ENCODE measurements at regions not wholly inside any gene's neighbourhood (a gene's known extent, or its start where the extent isn't known, plus 50 kb on each side); places are given as distances from the start of the nearest gene placed in this dataset.

DNA sequence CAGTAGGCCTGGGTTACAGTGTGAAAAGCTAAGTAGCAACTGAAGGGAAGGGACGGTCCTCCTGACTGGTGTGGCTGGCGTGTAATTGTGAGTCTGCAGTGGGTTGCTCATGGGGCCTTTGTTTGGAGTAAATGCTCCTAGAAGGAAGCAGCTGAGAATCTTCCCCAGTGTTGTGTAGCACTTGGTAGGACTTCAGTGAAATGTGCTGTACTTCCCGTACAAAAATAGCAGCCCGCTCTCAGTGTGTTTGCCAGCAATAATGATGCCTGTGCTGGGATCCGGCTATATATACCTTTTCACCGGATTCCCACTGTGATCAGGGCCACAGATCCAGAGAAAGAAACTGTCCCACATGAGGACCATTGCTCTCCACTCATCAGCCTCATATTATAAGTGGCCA, 175.7 kb upstream of the NTM start:
- no peak for DNase-seq

DNA sequence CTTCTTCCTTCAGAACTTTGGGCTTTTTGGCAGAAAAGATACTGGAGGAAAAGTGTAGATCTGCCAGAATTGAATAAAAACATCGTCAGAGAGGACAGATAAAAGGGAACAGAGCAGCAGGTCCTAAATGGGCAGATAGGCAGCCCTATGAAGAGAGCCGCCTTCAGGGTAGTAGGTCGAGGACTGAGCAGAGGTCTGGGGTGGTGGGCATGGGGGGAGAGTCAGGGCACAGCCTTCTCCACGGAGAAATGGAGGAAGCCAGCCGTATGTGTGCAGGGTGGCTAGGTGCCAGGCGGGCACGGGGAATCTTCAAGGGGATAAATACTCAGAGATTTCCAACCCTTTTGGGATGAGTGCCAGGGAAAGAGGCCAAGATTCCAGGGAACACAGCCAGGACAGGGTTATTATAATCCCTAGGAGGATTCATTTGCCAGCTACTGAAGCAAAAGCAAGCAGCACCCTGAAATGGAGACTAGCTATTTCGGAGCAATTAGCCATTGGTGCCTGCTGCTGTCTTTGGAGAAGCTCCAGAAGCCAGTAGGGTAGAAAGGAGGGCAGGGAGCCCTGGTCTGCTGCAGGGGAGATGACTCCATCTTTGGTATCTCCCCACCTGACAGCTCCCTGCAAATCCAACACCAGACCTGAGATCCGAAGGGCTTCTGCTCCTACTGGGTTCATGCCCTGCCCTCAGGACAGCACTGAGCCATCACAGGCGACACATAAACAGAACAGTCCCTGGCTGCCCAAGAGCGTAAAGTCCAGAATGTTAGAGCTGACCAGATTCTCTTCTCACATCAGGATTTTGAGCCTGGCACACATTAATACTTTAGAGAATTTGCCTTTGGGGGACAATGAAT, 174.5 kb upstream of the NTM start:
- DNase-seq = peak; percentile 100

DNA sequence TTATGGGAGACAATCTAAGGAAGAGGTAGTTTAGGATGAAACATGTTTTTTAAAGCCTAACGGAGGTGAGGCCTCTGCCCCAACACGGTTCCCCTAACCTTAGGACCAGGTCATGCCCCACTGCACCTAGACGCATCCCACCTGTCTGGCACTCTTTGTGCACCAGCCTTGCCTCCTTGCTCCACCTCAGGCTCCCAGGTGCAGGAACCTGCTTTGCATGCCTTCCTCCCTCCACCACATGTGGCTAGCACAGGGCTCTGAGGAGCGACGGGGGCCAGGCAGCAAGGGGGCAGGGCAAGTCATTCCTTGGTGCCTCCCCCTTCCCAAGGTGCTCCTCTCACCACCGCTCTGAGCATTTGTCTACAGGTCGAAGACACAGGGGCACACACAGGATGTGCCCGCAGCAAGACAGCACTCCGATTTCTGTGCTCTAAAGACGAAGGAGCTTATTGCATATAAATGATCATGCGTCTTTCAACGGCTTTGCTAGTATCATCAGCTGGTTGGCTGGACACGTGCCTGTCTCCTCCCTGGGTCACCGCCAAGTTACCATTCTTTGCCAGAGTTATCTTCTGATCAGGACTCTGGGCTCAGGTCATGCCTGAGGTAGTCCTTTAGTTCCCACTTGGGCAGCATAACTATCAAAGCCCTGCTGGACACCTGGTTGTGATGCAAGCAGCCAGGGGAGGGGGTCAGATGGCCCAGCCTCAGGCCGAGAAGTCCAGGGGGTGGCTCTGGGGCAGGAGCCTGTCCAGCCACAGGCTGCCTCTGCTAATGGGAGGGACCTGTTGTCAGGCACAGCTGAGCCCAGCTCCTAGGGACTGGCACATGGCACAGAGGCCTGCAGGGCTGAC, 172.0 kb upstream of the NTM start:
- no peak for DNase-seq

DNA sequence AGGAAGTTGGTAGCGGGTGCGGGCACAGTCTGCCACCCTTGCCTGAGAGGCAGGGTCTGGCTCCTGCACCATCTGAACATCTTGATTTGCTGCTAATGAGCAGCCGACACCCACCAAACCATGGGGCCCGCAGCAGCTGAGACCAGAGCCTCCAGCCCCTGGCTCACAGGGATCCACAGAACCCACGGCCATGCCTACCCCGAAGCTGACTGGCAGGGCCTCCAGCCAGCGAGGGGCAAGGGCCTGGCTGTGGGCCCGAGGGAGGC, 171.5 kb upstream of the NTM start:
- no peak for DNase-seq

DNA sequence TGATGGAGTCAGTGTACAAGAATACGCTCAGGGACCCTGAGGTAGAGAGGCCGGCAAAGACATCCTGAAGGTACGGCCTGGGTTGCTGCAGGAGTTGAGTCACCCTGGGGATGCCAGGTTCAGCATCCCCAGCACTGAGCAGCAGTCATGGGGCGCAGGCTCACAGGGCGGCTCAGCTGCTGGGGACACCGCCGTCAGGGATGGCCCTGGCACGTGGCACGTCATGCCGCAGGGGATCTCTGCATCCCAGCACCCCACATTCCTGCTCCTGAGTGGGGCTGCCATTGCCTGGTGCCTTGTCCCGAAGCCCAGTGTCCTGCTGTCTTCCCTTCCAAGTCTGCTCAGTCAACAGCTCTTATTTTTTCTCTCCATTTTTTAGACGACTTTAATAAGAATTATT, 168.7 kb upstream of the NTM start:
- no peak for DNase-seq

DNA sequence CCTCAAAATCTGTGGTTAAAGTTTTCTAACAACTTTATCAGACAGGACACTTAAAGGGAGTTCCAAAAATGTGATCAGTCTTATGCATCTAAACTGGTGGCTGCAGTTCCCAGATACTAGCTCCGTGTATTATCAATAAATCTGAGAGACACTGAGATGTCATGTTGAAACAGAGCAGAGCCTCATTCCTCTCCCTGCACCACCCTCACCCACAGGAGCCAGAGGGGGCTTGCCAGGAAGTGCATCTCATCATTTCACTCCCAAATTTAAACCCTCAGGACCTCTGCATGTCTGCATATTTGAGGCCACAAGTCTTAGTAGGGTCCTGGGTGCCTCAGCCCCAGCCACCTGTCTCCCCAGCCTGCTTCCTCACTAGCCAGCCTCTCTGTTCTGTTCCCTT, 167.4 kb upstream of the NTM start:
- no peak for DNase-seq

DNA sequence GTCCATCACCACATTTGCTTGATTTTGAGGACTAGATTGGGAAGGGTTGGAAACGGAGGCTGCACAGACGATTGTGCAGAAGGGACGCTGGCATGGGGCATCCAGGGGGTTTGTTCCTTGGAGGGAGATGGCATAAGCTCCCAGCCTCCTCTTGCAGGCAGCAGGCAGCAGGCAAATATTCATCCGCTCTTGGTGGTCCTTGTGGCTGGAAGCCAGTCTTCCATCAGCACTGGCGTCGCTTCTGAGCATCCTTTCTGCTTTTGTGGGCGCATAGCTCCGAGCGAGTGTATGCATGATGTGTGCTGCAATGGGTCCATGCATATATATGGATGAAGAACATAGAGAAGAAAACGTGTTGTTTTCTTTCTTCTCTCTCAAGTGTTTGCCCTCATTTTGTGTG, 166.1 kb upstream of the NTM start:
- DNase-seq = no peak

DNA sequence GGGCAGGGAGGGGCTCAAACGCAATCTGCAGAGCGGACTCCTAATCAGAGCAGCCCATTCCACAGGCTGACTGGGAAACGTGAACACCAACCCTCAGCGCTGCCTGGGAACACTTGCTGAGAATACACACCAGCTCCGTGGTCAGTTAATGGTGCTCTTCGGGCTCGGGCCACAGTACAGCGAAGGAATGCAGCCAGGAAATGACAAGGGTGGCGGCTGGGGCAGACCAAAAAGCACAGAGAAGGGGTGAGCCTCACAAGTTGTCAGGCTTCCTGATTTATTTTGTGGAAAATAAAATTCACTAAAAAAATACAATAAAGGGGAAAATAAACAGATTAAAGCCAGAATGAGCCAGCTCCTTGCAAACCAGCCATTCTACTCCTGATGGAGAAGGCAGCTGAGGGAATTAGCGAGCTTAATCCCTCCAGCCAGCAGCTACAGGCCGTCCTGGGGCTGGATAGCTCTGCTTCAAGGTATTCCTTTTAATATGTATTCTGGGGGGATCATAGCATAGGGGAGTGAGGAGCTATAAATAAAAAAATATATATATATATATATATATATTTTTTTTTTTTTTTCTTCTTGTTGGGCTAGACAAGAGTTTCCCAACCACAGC, 165.5 kb upstream of the NTM start:
- no peak for DNase-seq

DNA sequence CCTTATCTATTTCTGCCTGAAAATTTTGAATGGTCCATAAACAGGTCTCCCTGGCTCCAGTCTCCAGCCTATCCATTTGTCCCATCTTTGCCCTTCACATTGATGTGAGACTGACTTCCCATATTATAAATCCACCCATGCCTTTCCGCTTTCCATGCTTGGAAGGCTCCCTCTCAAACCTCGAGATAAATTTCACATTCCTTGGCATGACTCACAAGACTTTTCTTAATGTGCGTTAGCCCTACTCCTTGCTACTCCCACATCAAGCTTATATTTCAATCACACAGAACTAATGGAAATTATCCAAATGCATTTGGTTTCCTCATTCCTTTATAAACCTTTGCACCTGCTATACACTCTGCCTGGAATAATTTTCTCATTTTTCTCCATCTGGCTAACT, 163.7 kb upstream of the NTM start:
- DNase-seq = no peak

DNA sequence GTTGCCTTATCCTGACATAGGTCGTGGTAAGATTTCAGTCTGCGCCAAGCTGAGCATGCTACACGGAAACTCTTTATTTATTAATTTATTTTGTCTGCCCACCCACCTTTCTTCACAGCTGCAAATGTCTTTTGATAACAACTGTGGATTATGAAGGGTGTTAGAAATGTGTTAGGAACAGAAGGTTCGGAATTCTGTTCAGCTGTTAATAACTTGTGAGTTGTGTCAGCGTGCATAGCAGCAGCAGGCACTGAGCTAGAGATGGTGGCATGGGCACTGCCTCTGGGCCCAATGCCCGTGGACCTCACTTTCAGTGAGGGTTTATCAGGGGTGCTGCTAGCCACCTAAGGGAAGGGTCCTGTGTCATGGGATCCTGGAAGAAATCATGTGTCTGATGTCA, 162.5 kb upstream of the NTM start:
- DNase-seq = no peak

DNA sequence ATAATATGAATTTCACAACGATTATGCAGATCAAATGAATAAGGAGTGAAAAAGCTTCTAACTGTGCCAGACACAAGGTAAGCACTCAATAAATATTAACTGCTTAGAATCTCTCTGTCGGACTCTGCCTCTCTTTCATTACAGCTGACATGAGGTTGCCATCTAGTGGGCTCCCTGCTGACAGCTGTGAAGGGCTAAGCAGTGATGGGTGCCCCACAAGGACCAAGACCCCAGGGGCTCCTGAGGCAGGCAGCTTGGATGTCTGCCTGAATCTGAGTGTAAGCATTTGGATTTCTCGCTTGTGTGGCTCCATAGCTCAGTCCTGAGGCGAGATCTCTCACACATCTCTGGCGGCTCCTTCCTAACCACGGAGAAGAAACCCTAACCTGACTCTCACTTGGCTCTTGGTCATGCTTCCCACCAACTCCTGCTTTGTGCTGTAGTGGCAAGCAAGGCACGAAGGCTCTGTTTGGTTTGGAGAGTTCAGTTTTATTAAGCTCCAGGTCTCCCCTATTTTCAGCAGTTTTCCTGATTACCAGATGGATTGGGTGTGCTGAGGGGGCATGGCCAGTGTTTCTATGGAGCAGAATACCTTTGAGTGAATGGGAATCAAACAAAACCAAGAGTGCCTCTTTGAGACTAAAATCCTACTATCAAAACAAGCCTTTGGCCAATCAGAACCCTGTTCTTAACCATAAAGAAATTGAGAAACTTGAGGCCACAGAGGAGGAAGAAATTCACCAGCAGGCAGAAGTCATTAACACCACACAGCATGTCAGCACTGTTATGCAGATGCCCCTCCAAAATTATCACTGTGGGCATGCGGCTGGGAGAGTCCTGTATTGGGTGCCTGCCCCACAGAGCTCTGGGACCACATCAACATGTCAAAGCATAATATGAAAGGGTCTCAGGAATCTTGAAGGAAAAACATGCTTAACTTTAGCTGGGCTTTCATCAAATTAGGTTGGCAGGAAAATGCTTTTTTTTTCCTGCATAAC, 152.8 kb upstream of the NTM start:
- DNase-seq = peak; percentile 29

DNA sequence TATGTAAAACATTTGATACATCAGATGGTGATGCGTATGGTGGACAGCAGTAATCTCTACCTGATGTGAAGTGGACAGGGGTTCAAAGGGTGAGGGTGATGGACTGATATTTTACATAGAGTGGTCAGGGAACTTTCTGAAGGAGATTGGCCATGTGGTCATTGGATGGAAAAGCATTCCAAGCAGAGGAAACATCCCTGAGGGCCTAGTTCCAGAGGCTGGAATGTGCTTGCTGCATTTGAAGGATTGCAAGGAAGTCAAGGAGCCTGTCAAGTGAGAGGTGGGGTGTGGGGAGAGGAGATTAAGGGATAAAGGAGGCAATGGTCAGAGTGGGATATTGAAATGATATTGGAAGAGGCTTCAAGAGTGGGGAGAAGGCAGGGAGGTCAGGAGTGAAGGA, 151.9 kb upstream of the NTM start:
- DNase-seq = no peak

DNA sequence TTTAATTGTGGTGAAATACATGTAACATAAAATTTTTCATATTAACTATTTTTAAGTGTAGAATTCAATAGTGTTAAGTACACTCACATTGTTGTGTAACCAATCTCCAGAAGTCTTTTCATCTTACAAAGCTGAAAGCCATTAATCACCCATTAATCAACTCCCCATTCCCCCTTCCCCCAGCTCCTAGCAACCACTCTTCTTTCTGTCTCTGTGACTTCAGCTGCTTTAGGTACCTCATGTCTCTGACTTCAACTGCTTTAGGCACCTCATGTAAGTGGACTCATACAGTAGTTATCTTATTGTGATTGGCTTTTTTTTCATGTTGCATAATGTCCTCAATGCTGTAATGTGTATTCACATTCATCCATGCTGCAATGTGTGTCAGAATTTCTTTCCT, 150.8 kb upstream of the NTM start:
- peak; percentile 81 for DNase-seq

DNA sequence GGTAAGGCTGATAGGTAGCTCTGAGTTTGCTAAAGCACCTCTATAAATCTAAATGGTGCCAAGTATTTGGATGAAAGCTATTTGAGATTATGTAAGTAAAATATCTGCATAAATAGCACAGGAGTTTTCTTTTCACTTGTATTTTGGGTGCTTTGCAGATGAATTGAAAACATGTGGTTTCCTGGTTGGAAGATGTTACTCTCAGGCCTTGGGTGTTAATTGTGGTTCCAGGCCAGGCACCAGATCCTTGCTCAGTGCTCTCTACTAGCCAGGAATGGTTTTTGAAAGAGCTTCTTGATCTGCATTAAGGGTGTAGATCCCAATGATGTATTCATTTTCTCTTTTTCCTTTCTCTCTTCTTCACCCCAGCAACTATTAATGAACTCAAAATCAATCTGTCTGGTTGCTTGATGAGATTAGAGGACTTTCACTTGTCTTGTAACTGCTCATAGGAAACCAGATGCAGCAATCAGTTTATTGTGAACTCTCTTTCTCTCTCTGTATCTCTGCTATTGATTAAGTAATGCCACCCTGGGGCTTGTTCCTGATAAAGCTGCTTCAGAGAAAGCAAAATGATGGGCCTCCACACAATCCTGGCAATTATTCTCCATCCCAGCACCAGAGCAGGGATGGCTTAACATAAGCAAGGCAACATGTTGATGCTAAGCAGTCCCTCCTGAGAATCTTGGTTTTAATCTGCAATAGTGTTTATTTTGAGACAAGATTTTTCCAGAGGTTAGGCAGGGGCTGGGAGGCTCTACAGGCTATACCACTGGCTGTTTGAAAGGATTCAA, 147.0 kb upstream of the NTM start:
- no peak for DNase-seq

DNA sequence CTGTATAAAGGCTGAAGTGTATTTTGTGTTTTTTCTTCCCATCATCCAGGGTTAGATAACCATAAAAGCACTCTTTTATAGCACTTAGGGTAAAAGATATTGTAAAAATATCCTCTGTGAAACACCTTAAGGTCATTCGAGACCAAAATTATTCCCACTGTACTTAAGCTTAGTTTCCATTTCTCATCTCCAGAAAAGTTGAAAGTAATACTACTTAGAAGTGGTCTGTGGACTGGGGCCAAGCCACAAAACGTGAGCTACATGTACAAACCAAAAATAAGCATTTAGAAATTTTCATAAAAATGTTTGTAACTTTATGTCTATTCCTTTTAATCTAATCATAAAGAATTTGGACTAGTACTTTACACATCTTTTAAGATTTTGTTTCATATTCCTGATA, 142.0 kb upstream of the NTM start:
- DNase-seq = no peak

DNA sequence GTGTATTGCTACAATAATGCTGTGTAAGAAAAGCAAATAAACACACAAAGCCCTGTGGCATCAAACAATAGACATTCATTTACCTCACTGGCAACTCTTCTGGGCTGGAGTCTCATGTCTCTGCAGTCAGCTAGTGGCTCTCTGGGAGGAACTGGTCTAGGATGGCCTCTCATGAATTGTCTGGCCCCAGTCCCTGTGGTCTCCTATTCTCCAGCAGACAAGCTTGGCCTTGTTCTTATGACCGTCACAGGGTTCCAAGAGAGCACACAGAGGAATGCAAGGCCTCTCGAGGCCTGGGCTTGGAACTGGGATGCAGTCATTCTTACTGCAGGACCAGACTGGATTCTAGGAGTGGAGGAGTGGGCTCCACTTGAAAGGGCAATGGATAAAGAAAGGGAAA, 141.2 kb upstream of the NTM start:
- no peak for DNase-seq

DNA sequence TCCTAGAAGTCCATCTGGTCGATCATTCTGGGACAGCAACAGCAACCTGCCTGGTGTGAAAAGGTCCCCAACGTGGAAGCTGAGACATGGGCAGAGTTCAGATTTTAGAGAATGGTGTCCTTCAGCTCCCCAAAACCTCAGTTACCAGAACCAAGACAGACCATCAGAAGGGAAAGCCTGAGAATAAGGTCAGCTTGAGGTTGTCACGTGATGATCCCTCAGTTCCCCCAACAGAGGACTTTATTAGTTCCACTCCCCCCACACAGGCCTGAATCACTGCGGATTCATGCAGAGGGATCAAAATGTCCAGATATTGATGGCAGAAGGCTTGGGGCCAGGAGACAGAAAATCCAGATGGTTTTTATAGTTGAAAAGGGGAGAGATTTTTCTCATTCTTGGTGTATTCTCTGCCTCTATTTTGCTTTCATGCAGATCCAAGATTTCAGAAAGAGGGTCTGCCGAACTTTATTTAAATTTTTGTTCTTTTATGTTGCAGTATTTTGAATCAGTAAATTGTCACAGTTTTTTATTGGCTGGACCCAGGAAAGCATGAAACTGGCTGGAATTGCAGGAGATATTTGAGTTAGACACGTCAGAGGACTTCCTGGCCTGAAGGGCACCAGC, 139.0 kb upstream of the NTM start:
- DNase-seq = no peak

DNA sequence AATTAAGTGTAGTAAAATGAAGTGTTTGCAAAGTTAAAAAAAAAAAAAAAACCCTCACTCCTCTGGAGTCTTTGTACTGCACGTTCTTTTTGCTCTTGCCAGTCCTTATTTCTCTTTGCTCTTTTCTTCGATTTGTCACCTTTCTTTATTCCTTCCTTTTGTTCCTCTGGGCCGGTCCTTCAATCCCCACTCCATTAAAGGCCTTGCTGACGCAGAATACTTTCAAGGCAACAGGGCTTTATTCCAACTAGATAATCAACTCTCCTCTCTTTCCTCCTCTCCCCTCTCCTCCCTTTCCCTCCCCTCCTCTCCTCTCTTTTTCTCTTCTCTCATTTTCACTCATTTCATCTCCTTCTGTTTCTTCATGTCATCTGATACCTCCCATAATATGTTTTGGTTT, 138.2 kb upstream of the NTM start:
- no peak for DNase-seq

DNA sequence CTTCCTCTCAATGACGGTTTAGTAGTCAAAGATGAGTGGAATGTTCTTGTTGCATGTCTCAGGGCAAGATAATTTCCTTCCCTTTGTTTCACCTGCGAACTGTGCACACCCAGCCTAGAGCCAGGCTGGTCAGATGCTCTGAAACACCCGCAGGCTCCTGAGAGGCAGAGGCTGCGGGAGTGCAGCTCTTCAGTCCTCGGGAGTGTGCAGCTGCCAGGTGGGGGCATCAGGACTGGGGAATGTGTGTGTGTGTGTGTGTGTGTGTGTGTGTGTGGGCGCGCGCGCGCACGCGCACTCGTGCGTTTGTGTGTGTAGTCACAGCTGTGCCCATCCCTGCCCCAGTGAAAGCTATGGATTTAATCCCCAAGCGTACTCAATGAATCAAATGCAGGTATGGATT, 136.2 kb upstream of the NTM start:
- peak; percentile 32 for DNase-seq

DNA sequence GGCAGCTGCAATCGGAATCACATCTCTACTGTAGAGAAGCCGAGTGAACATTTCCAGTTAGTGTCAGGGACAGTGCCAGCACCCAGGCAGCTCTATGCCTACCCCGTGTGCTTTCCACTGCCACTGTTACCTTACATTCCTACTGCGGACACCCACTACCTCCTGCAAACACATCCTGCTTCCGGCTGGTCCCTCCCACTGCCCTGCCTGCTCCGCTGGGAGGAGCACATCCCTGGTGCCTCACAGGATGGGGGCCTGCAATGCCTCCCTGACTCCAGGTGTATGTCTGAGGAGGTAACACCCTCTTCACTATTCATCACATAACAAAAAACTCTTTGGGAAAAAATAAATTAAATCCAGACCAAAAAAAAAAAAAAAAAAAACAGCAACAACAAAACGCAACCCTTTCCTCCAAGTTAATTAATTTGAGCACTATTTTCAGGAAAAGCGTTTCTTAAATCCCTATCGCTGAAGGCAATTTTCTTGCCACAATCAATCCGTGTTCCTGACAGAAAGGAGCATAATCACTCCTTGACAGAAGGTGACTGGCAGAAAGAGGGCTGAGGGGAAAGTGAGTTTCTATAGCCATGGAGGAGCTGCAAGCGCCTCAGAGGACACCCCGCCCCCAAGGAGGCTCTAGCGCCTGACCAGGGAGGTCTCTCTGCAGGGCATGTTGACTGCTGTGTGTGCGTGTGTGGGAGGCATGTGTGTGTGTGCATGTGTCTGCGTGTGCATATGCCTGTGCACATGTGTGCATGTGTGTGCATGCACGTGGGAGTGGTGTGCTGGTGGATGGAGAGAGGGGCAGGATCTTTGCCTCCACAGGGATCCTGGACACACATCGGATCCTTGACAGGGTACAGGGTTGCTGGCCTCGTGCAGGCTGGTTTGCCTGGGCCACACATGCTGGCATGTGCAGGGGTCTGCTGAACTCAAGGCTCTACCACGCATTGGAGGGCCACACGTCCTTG, 134.8 kb upstream of the NTM start:
- no peak for DNase-seq
